Liver (tissue), 8 donors: ENCODE measurements at regions not wholly inside any gene's neighbourhood (a gene's known extent, or its start where the extent isn't known, plus 50 kb on each side); places are given as distances from the start of the nearest gene placed in this dataset.

Experiments used
- DNase-seq: peaks from one replicate; pipeline ENCODE4 v3.0.0-alpha.2; 2017; ENCODE audit warnings: low spot score
- H3K27ac ChIP-seq, 2 donors: one replicate each; pipeline ENCODE4 v1.7.0; 2013; ENCODE audit warnings: inconsistent platforms in 2 of 2, low read length in 2 of 2, control low read depth in 1 of 2, low read depth in 1 of 2, mild to moderate bottlenecking in 1 of 2
- H3K27me3 ChIP-seq, 4 donors: one replicate each; pipeline versions ENCODE4 v1.6.1 to v1.7.0; 2013; ENCODE audit warnings: low read length in 3 of 4, inconsistent platforms in 1 of 4, mild to moderate bottlenecking in 1 of 4, moderate library complexity in 1 of 4; ENCODE audit not compliant: control insufficient read depth in 4 of 4, insufficient read depth in 4 of 4
- H3K36me3 ChIP-seq, 4 donors: one replicate each; pipeline versions ENCODE4 v1.6.1 to v1.7.0; 2013; ENCODE audit warnings: low read length in 3 of 4, mild to moderate bottlenecking in 3 of 4, low read depth in 1 of 4, moderate library complexity in 1 of 4; ENCODE audit not compliant: control insufficient read depth in 4 of 4, insufficient read depth in 3 of 4
- H3K4me1 ChIP-seq, 4 donors: one replicate each; pipeline versions ENCODE4 v1.6.1 to v1.7.0; 2013; ENCODE audit warnings: low read length in 3 of 4, mild to moderate bottlenecking in 3 of 4, moderate library complexity in 1 of 4; ENCODE audit not compliant: control insufficient read depth in 4 of 4, insufficient read depth in 4 of 4
- H3K4me3 ChIP-seq, 3 donors: one replicate each; pipeline versions ENCODE4 v1.6.1 to v1.7.0; 2013; ENCODE audit warnings: low read length in 3 of 3, control low read depth in 1 of 3, low read depth in 1 of 3, mild to moderate bottlenecking in 1 of 3
- H3K9ac ChIP-seq, 2 donors: one replicate each; pipeline ENCODE4 v1.7.0; 2013; ENCODE audit warnings: low read length in 2 of 2, mild to moderate bottlenecking in 2 of 2, moderate library complexity in 2 of 2, control low read depth in 1 of 2, low read depth in 1 of 2
- H3K9me3 ChIP-seq, 4 donors: one replicate each; pipeline versions ENCODE4 v1.6.1 to v1.7.0; 2013; ENCODE audit warnings: low read length in 3 of 4; ENCODE audit not compliant: control insufficient read depth in 4 of 4
- ATF3 ChIP-seq: IDR thresholded peaks from 2 replicates; pipeline ENCODE4 v1.6.1; 2016; ENCODE audit warnings: antibody characterized with exemption
- CTCF ChIP-seq: fragments of 150-350 bp; IDR thresholded peaks from 2 replicates; pipeline ENCODE4 v1.5.1; 2017; ENCODE audit warnings: improper control_type of control experiment, low read depth, low read length; ENCODE audit not compliant: missing input control
- EGR1 ChIP-seq, 2 donors: IDR thresholded peaks; 2 replicates each; pipeline ENCODE4 v1.6.1; 2016 to 2018; ENCODE audit warnings: antibody characterized with exemption in 2 of 2, low read depth in 2 of 2
- FOXA1 ChIP-seq: IDR thresholded peaks from 2 replicates; pipeline ENCODE4 v1.6.1; 2016; ENCODE audit warnings: antibody characterized with exemption
- FOXA2 ChIP-seq: IDR thresholded peaks from 2 replicates; pipeline ENCODE4 v1.6.1; 2016; ENCODE audit warnings: antibody characterized with exemption
- GABPA ChIP-seq, 2 donors: IDR thresholded peaks in 1 of 2; conservative IDR thresholded peaks in 1 of 2; 2 replicates each; pipeline ENCODE4 v1.6.1; 2016; ENCODE audit warnings: antibody characterized with exemption in 2 of 2, mild to moderate bottlenecking in 1 of 2, moderate library complexity in 1 of 2
- HNF4A ChIP-seq, 2 donors: conservative IDR thresholded peaks; 2 replicates each; pipeline ENCODE4 v1.6.1; 2016; ENCODE audit warnings: antibody characterized with exemption in 2 of 2, mild to moderate bottlenecking in 2 of 2
- HNF4G ChIP-seq: IDR thresholded peaks from 2 replicates; pipeline ENCODE4 v1.6.1; 2016; ENCODE audit warnings: antibody characterized with exemption
- JUND ChIP-seq, 2 donors: IDR thresholded peaks; 2 replicates each; pipeline ENCODE4 v1.6.1; 2016; ENCODE audit warnings: antibody characterized with exemption in 2 of 2
- MAX ChIP-seq: IDR thresholded peaks from 2 replicates; pipeline ENCODE4 v1.6.1; 2016; ENCODE audit warnings: antibody characterized with exemption
- NR2F2 ChIP-seq: IDR thresholded peaks from 2 replicates; pipeline ENCODE4 v1.6.1; 2016; ENCODE audit warnings: antibody characterized with exemption
- RAD21 ChIP-seq, 2 donors: IDR thresholded peaks; 2 replicates each; pipeline ENCODE4 v1.6.1; 2016; ENCODE audit warnings: antibody characterized with exemption in 2 of 2, mild to moderate bottlenecking in 2 of 2
- REST ChIP-seq: IDR thresholded peaks from 2 replicates; pipeline ENCODE4 v1.6.1; 2016; ENCODE audit warnings: antibody characterized with exemption, mild to moderate bottlenecking
- RXRA ChIP-seq, 2 donors: IDR thresholded peaks; 2 replicates each; pipeline ENCODE4 v1.6.1; 2017 to 2018; ENCODE audit warnings: antibody characterized with exemption in 2 of 2, mild to moderate bottlenecking in 1 of 2
- SP1 ChIP-seq: IDR thresholded peaks from 2 replicates; pipeline ENCODE4 v1.6.1; 2018; ENCODE audit warnings: antibody characterized with exemption, mild to moderate bottlenecking
- TAF1 ChIP-seq: conservative IDR thresholded peaks from 2 replicates; pipeline ENCODE4 v1.6.1; 2016; ENCODE audit warnings: antibody characterized with exemption, mild to moderate bottlenecking
- YY1 ChIP-seq: IDR thresholded peaks from 2 replicates; pipeline ENCODE4 v1.6.1; 2016; ENCODE audit warnings: antibody characterized with exemption, mild to moderate bottlenecking
- ZBTB33 ChIP-seq: IDR thresholded peaks from 2 replicates; pipeline ENCODE4 v1.6.1; 2016; ENCODE audit warnings: antibody characterized with exemption
- WGBS: extraction: QIAGEN DNeasy Blood & Tissue Kit; methylation state at CpG from one replicate; pipeline ENCODE4 v1.1.7; 2013; 5-methylcytosine and 5-hydroxymethylcytosine counted together
- donor health status: healthy.
- donor health status: healthy.
- donor health status: healthy.
- donor health status: healthy.
- donor health status: healthy.

- H3K4me3 ChIP-seq: no peak overlapping the region
- no peak for DNase-seq
- WGBS: 94% methylated on average over 8 of the region's 8 CpGs
- H3K9ac ChIP-seq: no peak overlapping the region
- H3K27ac ChIP-seq: no peak overlapping the region
- TF ChIP-seq RXRA (IDR thresholded peaks at IDR 0.05) (no peak), JUND (IDR thresholded peaks at IDR 0.05) (no peak), SP1 (no peak), RAD21 (IDR thresholded peaks at IDR 0.05) (no peak), CTCF (no peak), EGR1 (IDR thresholded peaks at IDR 0.05; ENCODE audit: low read depth in 2 of 2) (no peak), GABPA (IDR thresholded peaks at IDR 0.05 in 1 of 2, conservative IDR thresholded peaks at IDR 0.05 in 1 of 2) (no peak), FOXA1 (no peak), MAX (no peak), HNF4A (conservative IDR thresholded peaks at IDR 0.05) (no peak)
- no peaks in the 10 kb centered on the region for H3K9me3 ChIP-seq
- H3K36me3 ChIP-seq: no peaks in the 10 kb centered on the region
- H3K27me3 ChIP-seq: no peaks in the 10 kb centered on the region
- H3K4me1 ChIP-seq: no peaks in the 10 kb centered on the region
Observed at GRCh38 chr5:143713047-143714003, 98.6 kb upstream of the HMHB1 start.

- no peak overlapping the region for H3K4me3 ChIP-seq
- no peak overlapping the region for H3K27ac ChIP-seq
- DNase-seq: no peak
- H3K9ac ChIP-seq: no peak overlapping the region
- no peaks in the 10 kb centered on the region for H3K4me1 ChIP-seq
- 79% methylated on average over 2 of the region's 2 CpGs for WGBS
- no peaks in the 10 kb centered on the region for H3K36me3 ChIP-seq
- no peaks in the 10 kb centered on the region for H3K9me3 ChIP-seq
- TF ChIP-seq RAD21 (IDR thresholded peaks at IDR 0.05) (no peak), HNF4A (conservative IDR thresholded peaks at IDR 0.05) (no peak), EGR1 (IDR thresholded peaks at IDR 0.05; ENCODE audit: low read depth in 2 of 2) (no peak), HNF4G (no peak), FOXA2 (no peak), YY1 (no peak), ATF3 (no peak), CTCF (no peak), REST (no peak), FOXA1 (no peak), JUND (IDR thresholded peaks at IDR 0.05) (no peak), ZBTB33 (no peak), MAX (no peak), TAF1 (no peak), SP1 (no peak), GABPA (IDR thresholded peaks at IDR 0.05 in 1 of 2, conservative IDR thresholded peaks at IDR 0.05 in 1 of 2) (no peak), NR2F2 (no peak), RXRA (IDR thresholded peaks at IDR 0.05) (no peak)
- no peaks in the 10 kb centered on the region for H3K27me3 ChIP-seq
Observed at GRCh38 chr5:143708672-143709071, 103.3 kb upstream of the HMHB1 start.
